ENCODE measurements at regions not wholly inside any gene's neighbourhood (a gene's known extent, or its start where the extent isn't known, plus 50 kb on each side); places are given as distances from the start of the nearest gene placed in this dataset.

DNA sequence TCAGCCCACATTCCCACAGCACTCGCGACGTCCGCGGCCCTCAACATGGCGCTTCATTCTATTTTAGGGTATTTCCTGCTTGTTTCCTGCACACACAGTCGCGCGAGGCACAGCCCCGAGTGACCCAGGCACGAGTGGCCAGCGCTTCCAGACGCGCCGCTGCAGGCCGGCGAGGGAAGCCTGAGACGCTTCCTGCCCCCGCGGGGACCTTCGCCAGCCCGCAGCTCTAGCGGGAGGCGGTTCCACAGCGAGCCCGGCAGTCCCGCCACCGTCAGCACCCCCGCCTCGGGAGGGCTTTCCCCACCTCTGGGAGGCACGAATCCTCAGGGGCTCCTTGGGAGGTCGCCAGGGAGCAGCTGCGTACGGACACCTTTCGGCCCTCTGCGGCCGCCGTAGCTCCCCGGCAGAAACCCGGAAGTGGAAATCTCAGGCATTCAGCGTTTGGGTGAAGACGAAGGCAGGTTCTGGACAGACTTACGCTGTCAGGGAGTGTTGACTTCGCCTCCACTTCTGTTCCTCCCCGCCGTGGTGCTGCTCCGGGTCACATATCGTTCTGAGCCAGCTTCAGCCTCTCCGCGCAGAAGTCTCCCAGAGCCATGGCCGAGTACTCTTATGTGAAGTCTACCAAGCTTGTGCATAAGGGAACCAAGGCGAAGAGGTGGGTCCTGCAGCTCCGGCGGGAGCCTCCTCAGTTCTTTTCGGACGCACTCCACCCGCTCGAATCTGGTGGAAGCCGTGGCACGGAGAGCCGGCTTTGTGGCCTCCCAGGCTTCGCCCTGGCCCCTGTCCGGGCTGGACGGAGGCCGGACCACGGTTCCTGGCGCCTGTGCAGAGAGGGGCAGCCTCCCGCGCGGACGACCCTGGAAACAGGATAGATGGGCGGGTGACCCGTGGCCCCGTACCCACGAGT, 2925.9 kb upstream of the OR11H1 start:
- TF ChIP-seq POLR2A (IDR thresholded peaks at IDR 0.05): no peak
- TF ChIP-seq, protein P1, sequence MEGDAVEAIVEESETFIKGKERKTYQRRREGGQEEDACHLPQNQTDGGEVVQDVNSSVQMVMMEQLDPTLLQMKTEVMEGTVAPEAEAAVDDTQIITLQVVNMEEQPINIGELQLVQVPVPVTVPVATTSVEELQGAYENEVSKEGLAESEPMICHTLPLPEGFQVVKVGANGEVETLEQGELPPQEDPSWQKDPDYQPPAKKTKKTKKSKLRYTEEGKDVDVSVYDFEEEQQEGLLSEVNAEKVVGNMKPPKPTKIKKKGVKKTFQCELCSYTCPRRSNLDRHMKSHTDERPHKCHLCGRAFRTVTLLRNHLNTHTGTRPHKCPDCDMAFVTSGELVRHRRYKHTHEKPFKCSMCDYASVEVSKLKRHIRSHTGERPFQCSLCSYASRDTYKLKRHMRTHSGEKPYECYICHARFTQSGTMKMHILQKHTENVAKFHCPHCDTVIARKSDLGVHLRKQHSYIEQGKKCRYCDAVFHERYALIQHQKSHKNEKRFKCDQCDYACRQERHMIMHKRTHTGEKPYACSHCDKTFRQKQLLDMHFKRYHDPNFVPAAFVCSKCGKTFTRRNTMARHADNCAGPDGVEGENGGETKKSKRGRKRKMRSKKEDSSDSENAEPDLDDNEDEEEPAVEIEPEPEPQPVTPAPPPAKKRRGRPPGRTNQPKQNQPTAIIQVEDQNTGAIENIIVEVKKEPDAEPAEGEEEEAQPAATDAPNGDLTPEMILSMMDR (IDR thresholded peaks at IDR 0.05 in 8 of 11, conservative IDR thresholded peaks at IDR 0.05 in 3 of 11): no peak
